Suprapubic skin (tissue), 3 donors: ENCODE measurements at regions not wholly inside any gene's neighbourhood (a gene's known extent, or its start where the extent isn't known, plus 50 kb on each side); places are given as distances from the start of the nearest gene placed in this dataset.

ENCODE experiments used
- CTCF ChIP-seq, 2 donors: fragments of 200-600 bp in 1 of 2; fragments of 450-650 bp in 1 of 2; sonication (generic) in 1 of 2; IDR thresholded peaks; one replicate each; pipeline ENCODE4 v1.5.1; 2016 to 2019; ENCODE audit warnings: antibody characterized with exemption in 2 of 2, mild to moderate bottlenecking in 1 of 2, moderate library complexity in 1 of 2
- EP300 ChIP-seq: sonication (generic); formaldehyde crosslinking; IDR thresholded peaks from one replicate; pipeline ENCODE4 v1.6.1; 2017; ENCODE audit warnings: antibody characterized with exemption
- POLR2A ChIP-seq, 2 donors: fragments of 450-650 bp; IDR thresholded peaks; one replicate each; pipeline ENCODE4 v1.6.1; 2017; ENCODE audit warnings: antibody characterized with exemption in 2 of 2, mild to moderate bottlenecking in 2 of 2, moderate library complexity in 2 of 2

GRCh38 chr2:23091900-23092299, 293.1 kb upstream of the KLHL29 start:
- no peak for TF ChIP-seq POLR2A (IDR thresholded peaks at IDR 0.05)
- TF ChIP-seq CTCF (IDR thresholded peaks at IDR 0.05), result no peak
- no peak for TF ChIP-seq EP300
